HG03442 (cell line): ENCODE measurements at regions not wholly inside any gene's neighbourhood (a gene's known extent, or its start where the extent isn't known, plus 50 kb on each side); places are given as distances from the start of the nearest gene placed in this dataset.

Experiments
- ATAC-seq: cut with Tn5 transposase; IDR thresholded peaks from one replicate; pipeline ENCODE4 v1.9.1; 2021; ENCODE audit warnings: mild to moderate bottlenecking, moderate library complexity; ENCODE audit not compliant: unreplicated experiment

- no peak for ATAC-seq
These were observed 160.3 kb upstream of the CDH19 start for GRCh38 chr18:66764230-66764629.

- ATAC-seq: no peak
These were observed 157.3 kb upstream of the CDH19 start for GRCh38 chr18:66761166-66761565.

GRCh38 chr18:66760559-66760958 is 156.7 kb upstream of the CDH19 start:
- ATAC-seq: no peak

- no peak for ATAC-seq
These were observed 155.3 kb upstream of the CDH19 start for GRCh38 chr18:66759050-66759828.

DNA sequence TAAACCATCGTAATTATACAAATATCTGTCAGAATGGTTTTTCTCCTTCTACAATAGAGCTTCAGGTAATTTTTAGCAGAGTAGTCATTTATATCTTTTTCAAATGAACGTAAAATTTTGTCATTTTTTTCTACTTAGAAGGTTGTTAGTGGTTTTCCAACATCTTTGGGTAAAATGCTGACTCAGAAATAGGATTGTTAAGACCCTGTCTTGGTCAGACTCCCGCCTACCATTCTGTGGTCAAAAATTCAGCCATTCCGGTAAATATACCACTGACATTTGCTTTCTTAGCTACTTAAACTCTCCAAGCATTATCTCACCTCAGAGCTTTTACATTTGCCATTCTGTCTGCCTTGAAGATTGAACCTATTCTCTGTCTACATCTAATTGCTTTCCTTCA is 154.1 kb upstream of the CDH19 start:
- ATAC-seq: no peak

- no peak for ATAC-seq
These were observed 150.4 kb upstream of the CDH19 start for GRCh38 chr18:66754335-66754734.

DNA sequence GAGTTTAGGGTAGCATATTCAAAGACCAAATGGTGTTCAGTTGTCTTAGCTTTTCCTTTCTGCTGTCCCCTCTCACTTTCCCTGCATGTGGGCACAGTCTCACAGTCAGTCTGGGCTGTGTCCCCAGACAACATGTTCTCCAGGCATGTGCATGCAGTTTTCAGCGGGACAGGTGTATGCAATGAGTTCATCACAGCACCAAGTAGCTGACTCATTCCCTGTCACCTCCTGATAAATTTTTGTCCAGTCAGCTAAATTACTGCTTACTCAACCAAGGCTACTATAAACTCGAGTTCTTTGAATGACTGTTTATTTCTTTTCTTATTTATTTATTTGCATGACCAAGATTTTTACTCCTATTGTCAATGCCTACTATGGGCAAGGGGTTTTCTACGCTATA is 148.8 kb upstream of the CDH19 start:
- no peak for ATAC-seq

GRCh38 chr18:66749481-66750035 is 145.7 kb upstream of the CDH19 start:
- no peak for ATAC-seq

DNA sequence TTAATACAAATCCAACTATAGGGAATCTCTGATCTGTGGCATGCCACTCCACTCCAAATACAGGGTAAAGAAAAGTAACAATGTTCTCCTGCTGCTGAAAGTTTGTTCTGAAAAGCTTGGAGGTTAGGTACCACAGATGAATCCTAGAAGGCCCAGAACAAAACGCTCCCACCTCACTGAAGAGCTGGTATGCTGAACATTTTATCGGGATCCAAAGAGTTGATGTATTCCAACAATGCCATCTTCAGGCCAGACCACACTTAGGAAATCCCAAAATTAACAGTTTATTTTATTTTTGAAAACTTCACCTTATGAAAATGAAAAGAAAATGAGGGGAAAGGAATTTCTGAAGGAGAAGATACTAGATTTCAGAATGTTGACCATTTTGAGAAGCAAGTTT is 145.1 kb upstream of the CDH19 start:
- ATAC-seq: no peak

DNA sequence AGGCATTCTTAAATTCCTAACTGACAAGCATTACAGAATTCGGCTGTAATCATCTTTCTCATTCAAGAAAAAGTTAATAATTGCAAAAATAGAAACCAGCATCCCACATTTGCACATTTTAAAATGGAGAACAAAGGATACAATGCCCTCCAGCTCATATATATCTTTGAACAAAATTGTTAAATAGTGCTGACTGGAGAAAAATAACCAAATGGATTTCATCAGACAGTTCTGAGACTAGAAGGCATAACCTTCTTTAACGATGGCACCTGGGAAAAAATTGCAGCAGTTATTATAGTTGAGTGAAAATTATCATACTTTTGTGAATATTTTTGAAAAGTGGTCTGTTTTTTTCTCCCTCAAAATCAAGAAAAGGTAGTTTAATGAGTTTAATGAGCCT is 138.9 kb upstream of the CDH19 start:
- no peak for ATAC-seq

- no peak for ATAC-seq
These were observed 132.0 kb upstream of the CDH19 start for GRCh38 chr18:66735933-66736332.

DNA sequence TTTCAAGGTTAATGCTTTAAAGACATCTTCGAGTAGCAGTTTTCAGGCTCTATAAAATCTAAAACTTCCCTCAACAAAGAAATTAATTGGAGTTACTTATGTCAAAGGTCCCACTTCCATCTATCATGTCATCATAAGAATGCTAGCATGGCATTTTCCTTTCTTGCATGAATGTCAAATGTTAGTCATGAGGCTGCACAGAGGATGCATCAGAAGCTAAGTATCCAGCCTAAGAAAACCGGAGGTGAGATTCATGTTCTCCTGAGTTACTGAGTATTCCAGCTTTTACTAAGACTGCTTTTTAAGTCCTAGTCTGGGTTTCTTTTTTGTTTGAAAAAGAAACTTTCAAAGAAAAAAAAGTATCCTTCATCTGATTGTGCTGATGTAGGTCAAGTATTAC is 130.6 kb upstream of the CDH19 start:
- ATAC-seq: no peak

DNA sequence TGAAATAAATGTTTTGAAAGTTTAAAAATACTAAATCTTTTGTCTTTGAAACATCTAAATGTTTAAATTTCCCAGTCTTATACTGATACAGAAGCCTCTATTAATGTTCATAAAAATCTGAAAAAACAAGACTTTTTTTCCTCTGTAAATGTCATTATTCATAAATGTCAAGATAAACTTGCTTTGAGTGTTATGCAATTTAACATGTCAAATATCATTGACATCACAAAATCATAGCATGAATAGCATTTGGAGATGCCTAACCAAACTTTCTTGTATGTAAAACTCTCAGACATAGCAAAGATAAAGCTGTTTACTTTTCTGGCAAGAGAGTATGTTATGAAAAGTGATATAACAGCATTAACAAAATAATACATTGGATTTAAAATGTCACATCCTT is 128.0 kb upstream of the CDH19 start:
- ATAC-seq: no peak

- no peak for ATAC-seq
These were observed 125.8 kb upstream of the CDH19 start for GRCh38 chr18:66729442-66730239.

DNA sequence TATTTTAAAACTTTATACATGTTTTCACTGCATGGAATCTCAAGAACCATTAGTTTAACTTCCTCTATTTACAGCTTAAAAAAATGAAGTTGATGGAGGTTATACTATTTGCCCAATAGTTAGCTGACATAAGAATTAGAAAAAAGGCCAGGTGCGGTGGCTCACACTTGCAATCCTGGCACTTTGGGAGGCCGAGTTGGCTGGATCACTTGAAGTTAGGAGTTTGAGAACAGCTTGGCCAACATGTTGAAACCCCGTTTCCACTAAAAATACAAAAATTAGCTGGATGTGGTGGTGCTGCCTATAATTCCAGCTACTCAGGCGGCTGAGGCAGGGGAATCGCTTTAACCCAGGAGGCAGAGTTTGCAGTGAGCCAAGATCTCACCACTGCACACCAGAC is 125.1 kb upstream of the CDH19 start:
- no peak for ATAC-seq

DNA sequence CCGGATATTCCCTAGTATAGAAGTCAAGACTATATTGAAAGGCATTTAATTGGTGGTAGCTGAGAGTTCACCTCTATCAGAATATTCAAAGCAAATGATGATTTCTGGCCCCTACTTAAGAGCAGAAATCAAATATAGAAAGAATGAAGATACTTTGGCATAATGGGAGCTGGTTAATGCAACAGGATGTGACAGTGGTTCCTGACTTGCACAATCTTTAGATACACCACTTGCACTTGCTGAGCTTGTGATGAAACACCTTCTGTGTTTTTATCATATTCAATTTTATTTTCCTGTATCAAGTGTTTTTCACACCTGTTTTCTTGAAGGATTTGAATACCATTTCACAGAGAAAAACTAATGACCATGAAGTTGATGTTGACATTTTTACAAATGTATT is 124.1 kb upstream of the CDH19 start:
- no peak for ATAC-seq

DNA sequence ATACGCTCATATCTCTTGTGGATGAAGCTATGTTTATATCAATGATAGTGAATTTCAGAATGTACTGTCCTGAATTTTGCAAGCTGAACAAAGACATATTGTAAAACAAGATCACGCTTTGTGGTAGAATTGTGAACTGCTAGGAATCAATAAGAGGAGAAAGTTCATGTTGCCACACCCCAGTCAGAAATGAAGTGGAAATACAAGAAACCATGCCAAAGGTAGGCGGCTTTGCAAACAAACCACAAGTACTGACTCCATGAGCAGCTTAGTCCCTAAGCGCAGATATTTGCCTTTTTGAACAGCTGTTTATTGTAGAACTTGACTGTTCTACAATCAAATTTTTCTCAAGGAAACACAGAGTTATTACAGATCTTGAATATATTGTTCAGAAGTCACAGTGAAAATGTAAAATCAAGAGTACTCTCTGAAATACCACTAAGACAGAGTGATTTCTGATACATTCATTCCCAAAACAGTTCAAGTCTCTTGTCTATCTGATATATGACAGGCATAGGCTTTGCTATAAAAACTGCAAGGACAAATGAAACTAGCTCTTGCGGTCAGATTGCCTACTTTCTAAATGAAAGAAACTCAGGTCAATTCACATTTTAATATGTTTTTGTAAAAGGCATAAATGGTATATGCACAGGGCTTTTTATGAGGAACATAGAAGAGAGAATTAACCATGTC is 120.9 kb upstream of the CDH19 start:
- no peak for ATAC-seq

GRCh38 chr18:66722671-66723070 is 118.8 kb upstream of the CDH19 start:
- no peak for ATAC-seq

DNA sequence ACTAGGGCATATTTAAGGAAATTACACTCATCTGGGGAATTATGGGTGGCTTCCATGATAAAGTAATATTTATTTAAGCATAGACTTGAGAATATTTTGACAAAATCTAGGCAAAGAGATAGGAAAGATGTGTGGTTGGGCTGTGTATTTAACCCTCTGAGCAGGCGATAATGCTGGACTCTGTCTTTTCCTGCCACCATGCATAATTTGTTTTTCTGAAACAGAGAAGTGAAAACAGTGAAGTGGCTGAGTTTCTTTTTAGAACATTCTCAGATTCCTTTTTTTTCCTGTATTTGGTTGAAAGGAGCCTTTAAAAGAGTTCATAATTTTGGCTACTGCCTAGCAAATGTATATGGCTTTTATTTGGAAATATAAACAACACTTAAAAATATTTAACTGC is 104.8 kb upstream of the CDH19 start:
- ATAC-seq: no peak

GRCh38 chr18:66707473-66707872 is 103.6 kb upstream of the CDH19 start:
- no peak for ATAC-seq

- ATAC-seq: no peak
These were observed 91.4 kb upstream of the CDH19 start for GRCh38 chr18:66695281-66695680.

- ATAC-seq: no peak
These were observed 91.0 kb upstream of the CDH19 start for GRCh38 chr18:66694852-66695251.
